Epithelial cell of esophagus (primary cell): ENCODE measurements at regions not wholly inside any gene's neighbourhood (a gene's known extent, or its start where the extent isn't known, plus 50 kb on each side); places are given as distances from the start of the nearest gene placed in this dataset.

Source experiments
- DNase-seq: peaks from one replicate; pipeline ENCODE4 v3.0.0; 2010; ENCODE audit warnings: low read depth
- H3K4me3 ChIP-seq: 2 replicates; pipeline ENCODE4 v1.5.1; 2011; ENCODE audit warnings: mild to moderate bottlenecking, low read length, control low read depth
- TF ChIP-seq, protein P1 (sequence below): IDR thresholded peaks from 2 replicates; pipeline ENCODE4 v1.5.1; 2011; ENCODE audit warnings: low read depth, mild to moderate bottlenecking, low read length, control low read depth, inconsistent platforms; ENCODE audit not compliant: insufficient read depth; ENCODE audit errors: missing control alignments

DNA sequence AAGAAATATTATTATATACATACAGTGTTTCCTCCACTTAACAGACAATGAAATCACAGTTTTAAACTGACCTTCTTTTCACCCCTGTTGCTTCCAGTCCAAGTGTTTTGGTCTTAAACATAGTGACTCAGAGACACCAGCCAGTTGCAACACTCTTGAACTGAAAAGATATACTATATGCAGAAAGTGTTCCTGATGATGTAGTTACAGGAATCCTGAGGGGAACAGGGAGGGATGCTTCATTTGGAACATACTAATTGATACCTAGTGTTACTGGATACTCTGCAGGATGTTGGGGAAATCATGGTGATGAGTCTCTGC is 420.8 kb downstream of the CCDC91 start:
- peak; percentile 78 for DNase-seq
- no peak overlapping the region for H3K4me3 ChIP-seq

GRCh38 chr12:28611449-28611848 is 421.2 kb downstream of the CCDC91 start:
- TF ChIP-seq, protein P1, sequence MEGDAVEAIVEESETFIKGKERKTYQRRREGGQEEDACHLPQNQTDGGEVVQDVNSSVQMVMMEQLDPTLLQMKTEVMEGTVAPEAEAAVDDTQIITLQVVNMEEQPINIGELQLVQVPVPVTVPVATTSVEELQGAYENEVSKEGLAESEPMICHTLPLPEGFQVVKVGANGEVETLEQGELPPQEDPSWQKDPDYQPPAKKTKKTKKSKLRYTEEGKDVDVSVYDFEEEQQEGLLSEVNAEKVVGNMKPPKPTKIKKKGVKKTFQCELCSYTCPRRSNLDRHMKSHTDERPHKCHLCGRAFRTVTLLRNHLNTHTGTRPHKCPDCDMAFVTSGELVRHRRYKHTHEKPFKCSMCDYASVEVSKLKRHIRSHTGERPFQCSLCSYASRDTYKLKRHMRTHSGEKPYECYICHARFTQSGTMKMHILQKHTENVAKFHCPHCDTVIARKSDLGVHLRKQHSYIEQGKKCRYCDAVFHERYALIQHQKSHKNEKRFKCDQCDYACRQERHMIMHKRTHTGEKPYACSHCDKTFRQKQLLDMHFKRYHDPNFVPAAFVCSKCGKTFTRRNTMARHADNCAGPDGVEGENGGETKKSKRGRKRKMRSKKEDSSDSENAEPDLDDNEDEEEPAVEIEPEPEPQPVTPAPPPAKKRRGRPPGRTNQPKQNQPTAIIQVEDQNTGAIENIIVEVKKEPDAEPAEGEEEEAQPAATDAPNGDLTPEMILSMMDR: no peak
- peak; percentile 12 for DNase-seq
- H3K4me3 ChIP-seq: no peak overlapping the region

More for the DNA sequence above, 420.8 kb downstream of the CCDC91 start:
- TF ChIP-seq, protein P1: no peak

GRCh38 chr12:28618171-28618570 is 427.9 kb downstream of the CCDC91 start:
- no peak for DNase-seq
- no peak overlapping the region for H3K4me3 ChIP-seq
- TF ChIP-seq, protein P1: no peak

GRCh38 chr12:28618772-28619171 is 428.5 kb downstream of the CCDC91 start:
- H3K4me3 ChIP-seq: no peak overlapping the region
- TF ChIP-seq, protein P1: no peak
- no peak for DNase-seq

DNA sequence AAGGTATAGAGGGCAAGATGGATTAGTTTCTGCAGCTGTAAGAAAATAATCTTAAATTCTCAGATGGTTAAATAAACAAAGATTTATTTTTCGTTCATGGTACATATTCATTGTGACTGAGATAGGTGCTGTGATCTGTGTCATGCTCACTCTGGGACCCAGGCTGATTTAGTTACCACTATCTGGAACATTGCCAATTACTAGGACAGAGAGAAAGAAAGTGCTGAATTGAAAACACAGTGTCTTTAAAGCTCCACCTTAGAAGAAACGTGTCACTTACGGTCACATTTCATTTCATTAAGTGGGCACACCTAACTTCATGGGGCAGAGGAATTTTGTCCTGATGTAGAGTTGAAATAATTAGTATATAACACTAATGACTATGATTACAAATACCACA is 430.0 kb downstream of the CCDC91 start:
- TF ChIP-seq, protein P1: no peak
- no peak for DNase-seq
- H3K4me3 ChIP-seq: no peak overlapping the region

GRCh38 chr12:28622406-28622805 is 432.1 kb downstream of the CCDC91 start:
- peak; percentile 58 for DNase-seq
- TF ChIP-seq, protein P1: no peak
- H3K4me3 ChIP-seq: no peak overlapping the region

DNA sequence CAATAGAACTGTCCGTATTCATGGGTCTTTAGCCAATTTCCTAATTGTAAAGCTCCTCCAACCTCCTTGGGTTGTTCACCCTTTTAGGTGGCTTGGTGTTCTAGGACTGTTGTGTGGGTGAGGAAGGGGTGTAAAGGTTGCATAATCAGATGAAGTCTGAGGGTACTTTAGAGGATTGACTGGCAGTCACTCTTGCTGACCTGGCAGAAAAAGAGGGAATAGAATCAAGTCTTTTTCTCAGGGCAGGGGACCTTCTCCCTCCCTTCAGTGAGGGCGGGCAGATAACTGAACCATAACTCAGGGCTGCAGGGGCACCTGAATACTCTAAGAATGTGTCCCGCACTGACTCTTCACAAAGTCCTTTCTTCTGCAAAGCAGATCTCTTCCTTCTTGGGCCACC is 436.2 kb downstream of the CCDC91 start:
- TF ChIP-seq, protein P1: no peak
- no peak for DNase-seq
- H3K4me3 ChIP-seq: no peak overlapping the region
